Prostate gland (tissue), 2 donors: ENCODE measurements at regions not wholly inside any gene's neighbourhood (a gene's known extent, or its start where the extent isn't known, plus 50 kb on each side); places are given as distances from the start of the nearest gene placed in this dataset.

Source experiments
- CTCF ChIP-seq, 4 experiments: fragments of 200-600 bp in 2 of 4; fragments of 450-650 bp in 2 of 4; sonication (generic) in 2 of 4; IDR thresholded peaks; 1 replicate in 3 of 4; 2 replicates in 1 of 4; pipeline ENCODE4 v1.5.1; 2016 to 2019; ENCODE audit warnings: antibody characterized with exemption in 4 of 4, mild to moderate bottlenecking in 2 of 4, moderate library complexity in 2 of 4
- POLR2A ChIP-seq: fragments of 450-650 bp; IDR thresholded peaks from one replicate; pipeline ENCODE4 v1.6.1; 2016; ENCODE audit warnings: antibody characterized with exemption, mild to moderate bottlenecking
- POLR2AphosphoS5 ChIP-seq: sonication (generic); formaldehyde crosslinking; IDR thresholded peaks from one replicate; pipeline ENCODE4 v1.6.1; 2017; ENCODE audit warnings: antibody characterized with exemption

- TF ChIP-seq CTCF (IDR thresholded peaks at IDR 0.05) = no peak
- TF ChIP-seq POLR2AphosphoS5 = no peak
- TF ChIP-seq POLR2A = no peak
Observed at GRCh38 chr9:78400496-78400895, 103.6 kb downstream of the PSAT1 start.
